MM.1S (cell line): ENCODE measurements at regions not wholly inside any gene's neighbourhood (a gene's known extent, or its start where the extent isn't known, plus 50 kb on each side); places are given as distances from the start of the nearest gene placed in this dataset.

Source experiments
- DNase-seq: peaks from one replicate; pipeline ENCODE4 v3.0.0-alpha.2; 2015
- H2AFZ ChIP-seq: fragments of 300-600 bp; sonication (generic); 2 replicates; pipeline ENCODE4 v1.6.0; 2016; ENCODE audit warnings: antibody characterized with exemption, low read length
- H3F3A ChIP-seq: fragments of 300-600 bp; sonication (generic); 2 replicates; pipeline ENCODE4 v1.6.1; 2016; ENCODE audit warnings: mild to moderate bottlenecking, antibody characterized with exemption, low read length, moderate library complexity, mixed read lengths; ENCODE audit not compliant: insufficient read depth
- H3K27ac ChIP-seq: fragments of 300-600 bp; sonication (generic); 2 replicates; pipeline ENCODE4 v1.5.1; 2016; ENCODE audit warnings: mild to moderate bottlenecking, low read length
- H3K27me3 ChIP-seq: fragments of 300-600 bp; sonication (generic); replicated peaks from 2 replicates; pipeline ENCODE4 v1.6.0; 2016; ENCODE audit warnings: low read length; ENCODE audit not compliant: insufficient read depth
- H3K36me3 ChIP-seq: fragments of 300-600 bp; sonication (generic); replicated peaks from 2 replicates; pipeline ENCODE4 v1.6.1; 2016; ENCODE audit warnings: mild to moderate bottlenecking, low read length, mixed read lengths; ENCODE audit not compliant: insufficient read depth
- H3K4me1 ChIP-seq: fragments of 300-600 bp; sonication (generic); 2 replicates; pipeline ENCODE4 v1.6.1; 2016; ENCODE audit warnings: low read length, mixed read lengths
- H3K4me2 ChIP-seq: fragments of 300-600 bp; sonication (generic); 2 replicates; pipeline ENCODE4 v1.6.0; 2016; ENCODE audit warnings: low read depth, low read length
- H3K4me3 ChIP-seq: fragments of 300-600 bp; sonication (generic); 2 replicates; pipeline ENCODE4 v1.5.1; 2016; ENCODE audit warnings: low read length, mixed read lengths
- H3K79me2 ChIP-seq: fragments of 300-600 bp; sonication (generic); 2 replicates; pipeline ENCODE4 v1.6.1; 2016; ENCODE audit warnings: mixed run types, low read length, mixed read lengths
- H3K9ac ChIP-seq: fragments of 300-600 bp; sonication (generic); 2 replicates; pipeline ENCODE4 v1.6.1; 2016; ENCODE audit warnings: low read length, mixed read lengths
- H3K9me2 ChIP-seq: fragments of 300-600 bp; sonication (generic); replicated peaks from 2 replicates; pipeline ENCODE4 v1.6.1; 2016; ENCODE audit warnings: mild to moderate bottlenecking, low read length, mixed read lengths; ENCODE audit not compliant: insufficient read depth
- H3K9me3 ChIP-seq: fragments of 300-600 bp; sonication (generic); replicated peaks from 2 replicates; pipeline ENCODE4 v1.6.1; 2016; ENCODE audit warnings: mild to moderate bottlenecking, low read length, mixed read lengths; ENCODE audit not compliant: insufficient read depth
- H4K20me1 ChIP-seq: fragments of 300-600 bp; sonication (generic); 2 replicates; pipeline ENCODE4 v1.6.1; 2016; ENCODE audit warnings: mild to moderate bottlenecking, low read length, moderate library complexity, mixed read lengths; ENCODE audit not compliant: insufficient read depth
- EZH2 ChIP-seq: fragments of 300-600 bp; sonication (generic); optimal IDR thresholded peaks from 2 replicates; pipeline ENCODE3; 2017; ENCODE audit warnings: low read depth, mild to moderate bottlenecking, antibody characterized with exemption, low read length, mixed read lengths
- EZH2phosphoT487 ChIP-seq: fragments of 300-600 bp; sonication (generic); IDR thresholded peaks from 2 replicates; pipeline ENCODE4 v1.6.1; 2018; ENCODE audit warnings: antibody characterized with exemption, low read length
- TF ChIP-seq, protein P1 (sequence below): fragments of 300-600 bp; sonication (generic); IDR thresholded peaks from 2 replicates; pipeline ENCODE4 v1.5.1; 2016; ENCODE audit warnings: antibody characterized with exemption, low read length, mixed read lengths

DNA sequence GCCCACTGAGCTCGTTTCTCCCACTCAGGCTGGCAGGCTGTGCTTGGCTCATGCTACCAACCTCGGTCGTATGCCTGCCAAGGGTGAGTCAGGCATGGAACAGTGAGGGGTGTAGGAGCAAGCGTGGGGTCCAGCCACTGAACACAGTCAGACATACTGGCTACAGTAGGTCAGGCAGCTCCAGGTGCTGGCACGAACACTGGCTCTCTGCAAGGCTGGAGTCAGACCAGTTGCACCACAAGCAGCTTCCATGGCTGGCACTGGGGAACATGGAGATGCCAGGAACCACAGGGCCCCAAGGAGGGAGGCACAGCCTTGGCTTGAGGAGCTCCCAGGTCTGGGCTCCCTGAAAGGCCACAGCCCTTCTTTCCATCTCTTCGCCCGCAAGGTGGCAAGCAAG lies 410.7 kb upstream of the KIRREL3 start:
- H3K9me3 ChIP-seq, result no peaks in the 10 kb centered on the region
- TF ChIP-seq EZH2, result no peak
- TF ChIP-seq, protein P1, sequence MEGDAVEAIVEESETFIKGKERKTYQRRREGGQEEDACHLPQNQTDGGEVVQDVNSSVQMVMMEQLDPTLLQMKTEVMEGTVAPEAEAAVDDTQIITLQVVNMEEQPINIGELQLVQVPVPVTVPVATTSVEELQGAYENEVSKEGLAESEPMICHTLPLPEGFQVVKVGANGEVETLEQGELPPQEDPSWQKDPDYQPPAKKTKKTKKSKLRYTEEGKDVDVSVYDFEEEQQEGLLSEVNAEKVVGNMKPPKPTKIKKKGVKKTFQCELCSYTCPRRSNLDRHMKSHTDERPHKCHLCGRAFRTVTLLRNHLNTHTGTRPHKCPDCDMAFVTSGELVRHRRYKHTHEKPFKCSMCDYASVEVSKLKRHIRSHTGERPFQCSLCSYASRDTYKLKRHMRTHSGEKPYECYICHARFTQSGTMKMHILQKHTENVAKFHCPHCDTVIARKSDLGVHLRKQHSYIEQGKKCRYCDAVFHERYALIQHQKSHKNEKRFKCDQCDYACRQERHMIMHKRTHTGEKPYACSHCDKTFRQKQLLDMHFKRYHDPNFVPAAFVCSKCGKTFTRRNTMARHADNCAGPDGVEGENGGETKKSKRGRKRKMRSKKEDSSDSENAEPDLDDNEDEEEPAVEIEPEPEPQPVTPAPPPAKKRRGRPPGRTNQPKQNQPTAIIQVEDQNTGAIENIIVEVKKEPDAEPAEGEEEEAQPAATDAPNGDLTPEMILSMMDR, result no peak
- TF ChIP-seq EZH2phosphoT487, result no peak
- H3K27me3 ChIP-seq, result no peaks in the 10 kb centered on the region
- H3K4me2 ChIP-seq, result no peak overlapping the region
- H3F3A ChIP-seq, result no peaks in the 10 kb centered on the region
- H2AFZ ChIP-seq, result no peak overlapping the region
- no peaks in the 10 kb centered on the region for H3K9me2 ChIP-seq
- H3K27ac ChIP-seq, result no peak overlapping the region
- H3K36me3 ChIP-seq, result no peaks in the 10 kb centered on the region
- H4K20me1 ChIP-seq, result no peaks in the 10 kb centered on the region
- no peak overlapping the region for H3K4me3 ChIP-seq
- DNase-seq, result no peak
- H3K4me1 ChIP-seq, result no peaks in the 10 kb centered on the region
- H3K9ac ChIP-seq, result no peak overlapping the region
- H3K79me2 ChIP-seq, result no peaks in the 10 kb centered on the region

DNA sequence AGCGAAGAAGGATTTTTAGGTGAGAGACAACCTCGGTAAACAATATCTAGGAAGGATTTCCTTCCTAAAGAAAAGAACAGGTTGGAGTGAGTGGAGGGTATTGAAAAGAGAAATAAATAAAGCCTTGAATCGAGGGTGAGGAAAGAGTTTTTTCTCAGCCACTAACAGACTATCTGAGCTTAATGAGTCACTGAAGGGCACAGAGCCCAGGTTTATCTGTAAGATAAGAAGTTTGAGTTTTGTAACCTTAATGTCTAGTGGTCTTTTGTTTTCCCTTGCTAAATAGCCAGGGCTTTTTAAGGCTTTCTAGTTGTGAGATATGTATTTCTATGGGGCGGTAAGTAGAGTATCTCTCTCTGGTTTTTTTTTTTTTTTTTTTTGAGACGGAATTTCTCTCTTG lies 394.5 kb upstream of the KIRREL3 start:
- H3K36me3 ChIP-seq, result no peaks in the 10 kb centered on the region
- no peak for TF ChIP-seq EZH2phosphoT487
- TF ChIP-seq, protein P1, result no peak
- TF ChIP-seq EZH2, result no peak
- no peak for DNase-seq

DNA sequence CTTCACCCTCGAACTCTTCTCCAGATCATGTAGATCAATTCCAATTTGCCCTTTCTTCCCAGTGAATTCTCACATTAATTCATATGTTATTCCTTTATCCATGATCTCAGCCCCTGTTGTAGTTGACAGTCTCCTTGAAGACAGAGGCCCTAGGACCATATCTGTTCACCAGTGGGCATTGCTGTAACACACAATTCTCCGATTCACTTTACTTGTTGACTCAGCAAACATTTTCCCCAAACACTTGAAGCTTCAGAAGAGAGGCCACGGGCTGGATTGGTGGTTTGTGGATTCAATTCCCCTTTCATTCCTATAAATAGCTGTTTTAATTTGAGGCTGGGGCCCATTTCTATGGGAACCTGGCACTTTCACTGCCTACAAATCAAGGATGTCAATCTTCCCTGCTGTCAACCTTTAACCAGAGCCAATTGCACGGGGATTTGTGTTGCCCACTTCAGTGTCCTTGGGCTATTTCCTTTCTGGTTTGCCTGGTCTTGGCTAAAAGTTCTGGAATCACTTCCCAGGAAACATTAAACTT lies 393.0 kb upstream of the KIRREL3 start:
- no peak for DNase-seq
- TF ChIP-seq EZH2, result no peak
- no peak for TF ChIP-seq EZH2phosphoT487
- TF ChIP-seq, protein P1, result no peak

More for the DNA sequence above, 394.5 kb upstream of the KIRREL3 start:
- Histone ChIP-seq H3K9ac (no peak overlapping the region), H3K27ac (no peak overlapping the region), H3K9me2 (no peaks in the 10 kb centered on the region), H3K4me3 (no peak overlapping the region), H2AFZ (no peak overlapping the region), H4K20me1 (no peaks in the 10 kb centered on the region), H3K4me2 (no peak overlapping the region), H3F3A (no peaks in the 10 kb centered on the region), H3K4me1 (no peaks in the 10 kb centered on the region), H3K9me3 (no peaks in the 10 kb centered on the region), H3K27me3 (no peaks in the 10 kb centered on the region), H3K79me2 (no peaks in the 10 kb centered on the region)

More for the DNA sequence above, 393.0 kb upstream of the KIRREL3 start:
- Histone ChIP-seq H3K27me3 (no peaks in the 10 kb centered on the region), H3K9me2 (no peaks in the 10 kb centered on the region), H3K9ac (no peak overlapping the region), H2AFZ (no peak overlapping the region), H3K4me3 (no peak overlapping the region), H3K4me2 (no peak overlapping the region), H3K79me2 (no peaks in the 10 kb centered on the region), H3K9me3 (no peaks in the 10 kb centered on the region), H3K36me3 (no peaks in the 10 kb centered on the region), H3K27ac (no peak overlapping the region), H4K20me1 (no peaks in the 10 kb centered on the region), H3F3A (no peaks in the 10 kb centered on the region), H3K4me1 (no peaks in the 10 kb centered on the region)
